Smooth muscle cell (in vitro differentiated cells): ENCODE measurements at regions not wholly inside any gene's neighbourhood (a gene's known extent, or its start where the extent isn't known, plus 50 kb on each side); places are given as distances from the start of the nearest gene placed in this dataset.

Experiments
- DNase-seq: peaks from one replicate; lab custom pipeline; 2025; ENCODE audit not compliant: unreplicated experiment; lab: John Stamatoyannopoulos, UW
- H2AFZ ChIP-seq: fragments of 200-600 bp; sonication (generic); 2 replicates; pipeline ENCODE4 v1.6.0; 2016; ENCODE audit warnings: antibody characterized with exemption, low read depth, mild to moderate bottlenecking
- H3F3A ChIP-seq: fragments of 200-600 bp; sonication (generic); 2 replicates; pipeline ENCODE4 v1.6.0; 2017; ENCODE audit warnings: antibody characterized with exemption, low read depth
- H3K27ac ChIP-seq: fragments of 200-600 bp; sonication (generic); 2 replicates; pipeline ENCODE4 v1.5.1; 2016; ENCODE audit warnings: low read depth, mild to moderate bottlenecking
- H3K27me3 ChIP-seq: fragments of 200-600 bp; sonication (generic); 2 replicates; pipeline ENCODE4 v1.6.1; 2016; ENCODE audit warnings: low read depth, mild to moderate bottlenecking
- H3K36me3 ChIP-seq: fragments of 200-600 bp; sonication (generic); 2 replicates; pipeline ENCODE4 v1.5.1; 2016; ENCODE audit warnings: low read depth
- H3K4me1 ChIP-seq: fragments of 200-600 bp; sonication (generic); 2 replicates; pipeline ENCODE4 v1.5.1; 2016; ENCODE audit warnings: low read depth
- H3K4me2 ChIP-seq: fragments of 200-600 bp; sonication (generic); 2 replicates; pipeline ENCODE4 v1.6.0; 2016; ENCODE audit warnings: mild to moderate bottlenecking
- H3K4me3 ChIP-seq: fragments of 200-600 bp; sonication (generic); 2 replicates; pipeline ENCODE4 v1.5.1; 2016; ENCODE audit warnings: mild to moderate bottlenecking
- H3K79me2 ChIP-seq: fragments of 200-600 bp; sonication (generic); 2 replicates; pipeline ENCODE4 v1.6.0; 2016; ENCODE audit warnings: low read depth, mild to moderate bottlenecking
- H3K9ac ChIP-seq: fragments of 200-600 bp; sonication (generic); 2 replicates; pipeline ENCODE4 v1.6.0; 2016; ENCODE audit warnings: low read depth
- H3K9me3 ChIP-seq: fragments of 200-600 bp; sonication (generic); replicated peaks from 2 replicates; pipeline ENCODE4 v1.5.1; 2016; ENCODE audit warnings: low read depth
- H4K20me1 ChIP-seq: fragments of 200-600 bp; sonication (generic); 2 replicates; pipeline ENCODE4 v1.6.0; 2016; ENCODE audit warnings: low read depth
- CTCF ChIP-seq: fragments of 200-600 bp; sonication (generic); IDR thresholded peaks from 2 replicates; pipeline ENCODE4 v1.5.1; 2017; ENCODE audit warnings: borderline replicate concordance, mild to moderate bottlenecking, antibody characterized with exemption; ENCODE audit not compliant: insufficient read depth, poor library complexity, severe bottlenecking
- WGBS: methylation state at CpG from one replicate; pipeline ENCODE4 v1.1.7; 2016; ENCODE audit warnings: low lambda C conversion rate; 5-methylcytosine and 5-hydroxymethylcytosine counted together

DNA sequence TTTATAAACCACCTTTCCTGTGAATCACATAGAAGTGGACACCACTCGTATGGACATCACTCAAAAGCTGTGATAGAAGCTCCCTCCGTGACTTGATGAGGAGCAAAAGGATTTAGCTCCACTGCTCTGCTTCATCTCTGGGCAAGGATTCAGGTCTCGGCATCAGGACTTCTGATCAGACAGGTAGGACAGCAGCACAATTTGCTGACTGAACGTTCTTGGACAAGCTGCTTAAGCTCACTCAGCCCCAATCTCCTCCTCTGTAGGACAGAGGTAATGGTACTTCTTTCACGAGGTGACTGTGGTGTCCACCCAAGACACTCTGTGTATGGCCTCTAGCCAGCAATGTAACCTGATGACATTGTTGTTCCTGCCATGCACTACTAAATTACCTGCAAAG lies 122.6 kb upstream of the AJAP1 start:
- H3K4me3 ChIP-seq: no peak overlapping the region
- H3F3A ChIP-seq: no peaks in the 10 kb centered on the region
- H3K79me2 ChIP-seq: no peaks in the 10 kb centered on the region
- no peaks in the 10 kb centered on the region for H3K27me3 ChIP-seq
- 82% methylated on average over 5 of the region's 5 CpGs for WGBS
- H3K4me2 ChIP-seq: no peak overlapping the region
- no peak overlapping the region for H3K27ac ChIP-seq
- no peak for DNase-seq
- no peaks in the 10 kb centered on the region for H3K9me3 ChIP-seq
- no peaks in the 10 kb centered on the region for H3K36me3 ChIP-seq
- H3K4me1 ChIP-seq: peaks cover 4% of the 10 kb centered on the region
- no peak overlapping the region for H2AFZ ChIP-seq
- no peak for TF ChIP-seq CTCF
- no peaks in the 10 kb centered on the region for H4K20me1 ChIP-seq
- H3K9ac ChIP-seq: no peak overlapping the region

DNA sequence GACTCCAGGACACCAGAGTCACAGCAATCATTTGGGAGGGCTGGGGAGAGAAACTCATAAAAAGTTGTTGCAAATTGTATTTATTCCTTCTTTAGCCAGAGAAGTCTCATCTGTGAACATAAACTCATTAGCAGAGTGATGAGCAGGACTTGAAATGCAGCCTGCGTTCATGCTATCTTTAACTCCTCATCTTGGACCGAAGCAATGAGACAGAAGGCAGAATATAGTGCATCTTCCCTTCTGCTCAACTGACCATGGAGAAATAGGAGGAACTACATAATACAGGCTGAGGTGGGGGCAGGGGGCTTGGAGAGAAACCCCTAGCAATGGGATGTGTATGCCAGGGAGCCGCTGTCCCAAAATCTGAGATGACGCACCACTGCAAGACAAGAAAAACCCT lies 121.8 kb upstream of the AJAP1 start:
- no peak for DNase-seq
- Histone ChIP-seq H3K9ac (no peak overlapping the region), H2AFZ (no peak overlapping the region), H3K79me2 (no peaks in the 10 kb centered on the region), H3K4me2 (no peak overlapping the region), H3K4me1 (peaks cover 4% of the 10 kb centered on the region), H3K4me3 (no peak overlapping the region), H3K36me3 (no peaks in the 10 kb centered on the region), H3K9me3 (no peaks in the 10 kb centered on the region), H3K27ac (no peak overlapping the region), H3F3A (no peaks in the 10 kb centered on the region), H3K27me3 (no peaks in the 10 kb centered on the region), H4K20me1 (no peaks in the 10 kb centered on the region)
- 97% methylated on average over 4 of the region's 4 CpGs for WGBS
- TF ChIP-seq CTCF: no peak

GRCh38 chr1:4546911-4547310 lies 107.5 kb upstream of the AJAP1 start:
- WGBS: 81% methylated on average over 4 of the region's 4 CpGs
- Histone ChIP-seq H2AFZ (no peak overlapping the region), H3K4me1 (no peaks in the 10 kb centered on the region), H3K36me3 (no peaks in the 10 kb centered on the region), H4K20me1 (no peaks in the 10 kb centered on the region), H3K4me2 (no peak overlapping the region), H3K79me2 (no peaks in the 10 kb centered on the region), H3K9ac (no peak overlapping the region), H3K9me3 (peaks cover 4% of the 10 kb centered on the region), H3K27ac (no peak overlapping the region), H3F3A (no peaks in the 10 kb centered on the region), H3K27me3 (no peaks in the 10 kb centered on the region), H3K4me3 (no peak overlapping the region)
- DNase-seq: no peak
- TF ChIP-seq CTCF: no peak

DNA sequence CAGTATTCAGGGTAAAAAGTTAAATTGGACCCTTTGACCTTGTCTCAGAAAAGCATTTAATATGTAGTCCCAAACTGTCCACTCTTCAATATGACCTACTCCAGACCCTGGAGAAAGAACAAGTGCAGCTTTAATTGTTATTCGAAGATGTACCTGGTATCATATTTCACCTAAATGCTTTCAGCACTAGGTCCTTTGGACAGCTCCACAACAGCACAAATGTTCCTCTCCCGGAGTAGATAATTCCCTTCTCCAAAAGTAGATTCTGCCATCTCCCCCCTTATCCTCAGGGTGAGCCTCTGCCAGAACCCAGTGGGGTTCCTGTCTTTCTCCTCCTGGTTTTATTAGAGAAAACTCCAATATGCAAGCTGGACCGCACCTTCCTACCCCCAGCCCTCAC lies 104.5 kb upstream of the AJAP1 start:
- Histone ChIP-seq H3K9ac (no peak overlapping the region), H2AFZ (no peak overlapping the region), H3K4me1 (no peaks in the 10 kb centered on the region), H3K36me3 (no peaks in the 10 kb centered on the region), H3F3A (no peaks in the 10 kb centered on the region), H3K79me2 (no peaks in the 10 kb centered on the region), H3K4me2 (no peak overlapping the region), H3K9me3 (no peaks in the 10 kb centered on the region), H3K4me3 (no peak overlapping the region), H3K27me3 (no peaks in the 10 kb centered on the region), H4K20me1 (no peaks in the 10 kb centered on the region), H3K27ac (no peak overlapping the region)
- no peak for TF ChIP-seq CTCF
- no peak for DNase-seq
- WGBS: 71% methylated on average over 3 of the region's 3 CpGs
